GM21529 (cell line): ENCODE measurements at regions not wholly inside any gene's neighbourhood (a gene's known extent, or its start where the extent isn't known, plus 50 kb on each side); places are given as distances from the start of the nearest gene placed in this dataset.

ENCODE experiments used
- ATAC-seq: cut with Tn5 transposase; IDR thresholded peaks from one replicate; pipeline ENCODE4 v1.9.1; 2021; ENCODE audit not compliant: unreplicated experiment

- ATAC-seq: no peak
These were observed 54.6 kb upstream of the RXRA start for GRCh38 chr9:134271338-134272301.

- ATAC-seq: no peak
These were observed 53.8 kb upstream of the RXRA start for GRCh38 chr9:134272302-134273023.

GRCh38 chr9:134273647-134274046 is 52.6 kb upstream of the RXRA start:
- no peak for ATAC-seq

- no peak for ATAC-seq
These were observed 50.9 kb upstream of the RXRA start for GRCh38 chr9:134275375-134275774.

- no peak for ATAC-seq
These were observed 49.6 kb upstream of the RXRA start for GRCh38 chr9:134276453-134277245.
